Spinal cord (tissue), 9 donors: ENCODE measurements at regions not wholly inside any gene's neighbourhood (a gene's known extent, or its start where the extent isn't known, plus 50 kb on each side); places are given as distances from the start of the nearest gene placed in this dataset.
"Not testable (repeated sequence)": the region's sequence is repeated elsewhere in the genome, so short reads cannot be mapped to it uniquely, and the experiment has no call there.

Experiments
- DNase-seq, 6 donors: peaks; one replicate each; pipeline versions ENCODE4 v3.0.0 to v3.0.0-alpha.2; 2013 to 2015; ENCODE audit warnings: low spot score in 6 of 6, low read depth in 4 of 6
- H3K27ac ChIP-seq: one replicate; pipeline ENCODE4 v1.5.1; 2013; ENCODE audit warnings: low read depth, low read length, control low read depth
- H3K27me3 ChIP-seq: one replicate; pipeline ENCODE4 v1.6.1; 2013; ENCODE audit warnings: low read length; ENCODE audit not compliant: control insufficient read depth, insufficient read depth
- H3K36me3 ChIP-seq: one replicate; pipeline ENCODE4 v1.6.1; 2013; ENCODE audit warnings: low read length; ENCODE audit not compliant: control insufficient read depth, insufficient read depth
- H3K4me1 ChIP-seq: one replicate; pipeline ENCODE4 v1.6.1; 2013; ENCODE audit warnings: low read length; ENCODE audit not compliant: control insufficient read depth, insufficient read depth
- H3K4me3 ChIP-seq: one replicate; pipeline ENCODE4 v1.5.1; 2013; ENCODE audit warnings: low read depth, low read length, control low read depth
- H3K9me3 ChIP-seq: one replicate; pipeline ENCODE4 v1.6.1; 2013; ENCODE audit warnings: low read length; ENCODE audit not compliant: control insufficient read depth, insufficient read depth
- WGBS: methylation state at CpG from one replicate; pipeline ENCODE4 v1.1.5; 2013; ENCODE audit warnings: missing lambda C conversion rate; ENCODE audit not compliant: insufficient coverage; 5-methylcytosine and 5-hydroxymethylcytosine counted together
- donor health status: healthy.

GRCh38 chr6:85291326-85291725, 158.6 kb upstream of the NT5E start:
- Histone ChIP-seq H3K36me3 (no peaks in the 10 kb centered on the region), H3K4me3 (no peak overlapping the region), H3K4me1 (no peaks in the 10 kb centered on the region), H3K9me3 (no peaks in the 10 kb centered on the region), H3K27ac (no peak overlapping the region), H3K27me3 (no peaks in the 10 kb centered on the region)
- 83% methylated on average over 2 of the region's 3 CpGs for WGBS
- no peak for DNase-seq

DNA sequence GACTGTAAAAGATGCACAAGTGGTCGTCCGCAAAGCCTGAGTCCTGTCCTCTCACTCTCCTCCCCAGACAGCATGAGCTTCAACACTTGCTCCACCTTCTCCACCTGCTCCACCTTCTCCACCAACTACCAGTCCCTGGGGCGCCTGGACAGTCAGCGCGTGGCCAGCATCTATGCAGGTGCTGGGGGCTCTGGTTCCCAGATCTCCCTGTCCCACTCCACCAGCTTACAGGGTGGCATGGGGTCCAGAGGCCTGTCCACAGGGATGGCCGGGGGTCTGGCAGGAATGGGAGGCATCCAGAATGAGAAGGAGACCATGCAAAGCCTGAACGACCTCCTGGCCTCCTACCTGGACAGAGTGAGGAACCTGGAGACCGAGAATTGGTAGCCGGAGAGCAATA, 162.2 kb upstream of the NT5E start:
- Histone ChIP-seq H3K4me3 (no peak overlapping the region), H3K9me3 (no peaks in the 10 kb centered on the region), H3K4me1 (no peaks in the 10 kb centered on the region), H3K27ac (no peak overlapping the region), H3K27me3 (no peaks in the 10 kb centered on the region), H3K36me3 (no peaks in the 10 kb centered on the region)
- 87% methylated on average over 9 of the region's 9 CpGs for WGBS
- no peak for DNase-seq

DNA sequence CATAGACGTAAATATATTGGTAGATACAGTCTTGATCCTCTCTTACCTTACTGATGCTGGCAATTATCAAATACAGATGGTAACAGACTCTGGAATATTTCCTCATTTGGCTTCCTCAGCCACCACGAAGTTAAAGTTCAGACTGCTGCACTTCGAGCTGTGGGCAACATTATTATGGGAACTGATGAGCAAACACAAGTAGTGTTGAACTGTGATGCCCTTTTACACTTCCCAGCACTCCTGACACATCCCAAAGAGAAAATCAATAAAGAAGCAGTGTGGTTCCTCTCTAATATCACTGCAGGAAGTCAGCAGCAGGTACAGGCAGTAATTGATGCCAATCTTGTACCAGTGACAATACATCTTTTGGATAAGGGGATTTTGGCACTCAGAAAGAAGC, 162.7 kb upstream of the NT5E start:
- Histone ChIP-seq H3K27me3 (no peaks in the 10 kb centered on the region), H3K36me3 (no peaks in the 10 kb centered on the region), H3K27ac (no peak overlapping the region), H3K9me3 (no peaks in the 10 kb centered on the region), H3K4me3 (no peak overlapping the region), H3K4me1 (no peaks in the 10 kb centered on the region)
- no peak for DNase-seq
- 80% methylated on average over 2 of the region's 3 CpGs for WGBS

DNA sequence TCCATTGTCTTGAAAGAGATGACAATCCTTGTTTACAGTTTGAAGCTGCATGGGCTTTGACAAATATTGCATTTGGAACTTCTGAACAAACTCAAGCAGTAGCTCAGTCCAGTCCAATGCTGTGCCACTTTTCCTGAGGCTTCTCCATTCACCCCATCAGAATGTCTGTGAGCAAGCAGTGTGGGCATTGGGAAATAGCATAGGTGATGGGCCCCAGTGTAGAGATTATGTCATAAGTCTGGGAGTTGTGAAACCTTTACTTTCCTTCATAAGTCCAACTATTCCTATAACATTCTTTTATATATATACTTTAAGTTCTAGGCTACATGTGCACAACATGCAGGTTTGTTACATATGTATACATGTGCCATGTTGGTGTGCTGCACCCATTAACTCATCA, 163.4 kb upstream of the NT5E start:
- DNase-seq, H3K27ac ChIP-seq, H3K36me3 ChIP-seq, H3K4me1 ChIP-seq, H3K27me3 ChIP-seq, H3K9me3 ChIP-seq, H3K4me3 ChIP-seq: not testable (repeated sequence)

DNA sequence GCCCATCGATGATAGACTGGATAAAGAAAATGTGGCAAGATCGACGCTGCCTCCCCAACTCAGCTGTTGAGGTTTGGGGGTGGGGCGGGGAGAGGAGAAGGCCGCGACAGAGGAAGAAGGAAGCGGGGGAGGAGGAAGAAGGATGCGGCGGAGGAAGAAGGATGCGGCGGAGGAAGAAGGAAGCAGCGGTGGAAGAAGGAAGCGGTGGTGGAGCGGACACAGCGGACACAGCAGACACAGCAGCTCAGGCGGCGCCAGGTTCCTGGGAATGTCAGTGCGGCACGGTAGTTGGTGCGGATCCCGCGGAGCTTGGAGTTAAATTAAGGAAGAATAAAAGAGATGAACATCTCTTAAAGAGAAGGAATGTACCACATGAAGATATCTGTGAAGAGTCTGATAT, 163.9 kb upstream of the NT5E start:
- WGBS = 91% methylated on average over 19 of the region's 22 CpGs

GRCh38 chr6:85285114-85285513, 164.8 kb upstream of the NT5E start:
- DNase-seq = no peak
- Histone ChIP-seq H3K9me3 (no peaks in the 10 kb centered on the region), H3K27ac (no peak overlapping the region), H3K4me1 (no peaks in the 10 kb centered on the region), H3K36me3 (no peaks in the 10 kb centered on the region), H3K27me3 (no peaks in the 10 kb centered on the region), H3K4me3 (no peak overlapping the region)
- WGBS = 85% methylated on average over 5 of the region's 6 CpGs

More for the DNA sequence above, 163.9 kb upstream of the NT5E start:
- Histone ChIP-seq H3K9me3 (no peaks in the 10 kb centered on the region), H3K36me3 (no peaks in the 10 kb centered on the region), H3K4me1 (no peaks in the 10 kb centered on the region), H3K27me3 (no peaks in the 10 kb centered on the region), H3K4me3 (no peak overlapping the region), H3K27ac (no peak overlapping the region)
- no peak for DNase-seq

GRCh38 chr6:85283436-85283835, 166.4 kb upstream of the NT5E start:
- Histone ChIP-seq H3K27ac (no peak overlapping the region), H3K9me3 (no peaks in the 10 kb centered on the region), H3K4me1 (no peaks in the 10 kb centered on the region), H3K4me3 (no peak overlapping the region), H3K36me3 (no peaks in the 10 kb centered on the region), H3K27me3 (no peaks in the 10 kb centered on the region)
- WGBS = 92% methylated on average over 2 of the region's 3 CpGs
- peak in 2 of 6 donors; percentile 57 to 90 for DNase-seq

- Histone ChIP-seq H3K4me1 (no peaks in the 10 kb centered on the region), H3K36me3 (no peaks in the 10 kb centered on the region), H3K27me3 (no peaks in the 10 kb centered on the region), H3K27ac (no peak overlapping the region), H3K4me3 (no peak overlapping the region), H3K9me3 (peaks cover 4% of the 10 kb centered on the region)
- WGBS = 83% methylated on average over 1 of the region's 3 CpGs
- no peak for DNase-seq
Measured at GRCh38 chr6:85278466-85279035, 171.3 kb upstream of the NT5E start.

- not testable (repeated sequence) for H3K27me3 ChIP-seq, H3K9me3 ChIP-seq, H3K4me1 ChIP-seq, H3K4me3 ChIP-seq, H3K36me3 ChIP-seq, H3K27ac ChIP-seq, DNase-seq
- no CpG with 5 or more reads among the region's 1 CpG for WGBS
Measured at GRCh38 chr6:85276026-85276425, 173.9 kb upstream of the NT5E start.

- Histone ChIP-seq H3K27me3 (no peaks in the 10 kb centered on the region), H3K4me1 (no peaks in the 10 kb centered on the region), H3K36me3 (no peaks in the 10 kb centered on the region), H3K27ac (no peak overlapping the region), H3K4me3 (no peak overlapping the region), H3K9me3 (peaks cover 4% of the 10 kb centered on the region)
- DNase-seq = no peak
- 60% methylated on average over 1 of the region's 6 CpGs for WGBS
Measured at GRCh38 chr6:85275338-85275985, 174.4 kb upstream of the NT5E start.
